Medulla oblongata (tissue), 1 donor: ENCODE measurements at regions not wholly inside any gene's neighbourhood (a gene's known extent, or its start where the extent isn't known, plus 50 kb on each side); places are given as distances from the start of the nearest gene placed in this dataset.

Experiments
- DNase-seq: peaks from one replicate; pipeline ENCODE4 v3.0.0-alpha.2; 2015; ENCODE audit errors: extremely low spot score

DNA sequence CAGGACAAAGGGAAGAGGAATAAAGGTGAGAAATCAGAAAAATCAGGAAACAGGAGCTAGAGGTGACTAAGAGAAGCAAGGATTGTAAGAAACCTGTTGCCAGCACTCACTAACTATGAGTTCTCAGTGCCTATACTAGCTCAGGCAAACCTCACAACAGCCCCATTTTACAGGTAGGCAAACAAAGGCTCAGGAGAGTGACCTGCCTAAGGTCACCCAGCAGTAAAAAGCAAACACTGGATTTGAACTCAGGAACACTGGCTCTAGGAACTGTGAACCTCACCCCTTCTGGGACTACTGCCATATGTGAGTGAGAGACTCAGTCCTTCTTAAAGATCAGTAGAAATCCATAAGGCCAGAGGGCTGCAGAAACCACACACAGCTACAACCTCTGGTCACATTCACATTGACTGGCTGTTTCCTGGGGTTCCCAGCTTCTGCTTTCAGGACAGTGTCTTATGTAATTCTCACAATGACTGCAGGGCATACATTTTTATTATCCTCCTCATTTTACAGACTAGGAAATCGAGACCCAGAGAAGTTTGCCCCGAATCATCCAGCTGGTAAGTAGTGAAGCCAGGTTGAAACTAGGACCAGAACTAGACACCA is 80.7 kb upstream of the MAFB start:
- peak; percentile 63 for DNase-seq

- DNase-seq = peak; percentile 76
Observed at GRCh38 chr20:40770564-40771307, 81.7 kb upstream of the MAFB start.

- DNase-seq = no peak
Observed at GRCh38 chr20:40771308-40771610, 82.2 kb upstream of the MAFB start.

DNA sequence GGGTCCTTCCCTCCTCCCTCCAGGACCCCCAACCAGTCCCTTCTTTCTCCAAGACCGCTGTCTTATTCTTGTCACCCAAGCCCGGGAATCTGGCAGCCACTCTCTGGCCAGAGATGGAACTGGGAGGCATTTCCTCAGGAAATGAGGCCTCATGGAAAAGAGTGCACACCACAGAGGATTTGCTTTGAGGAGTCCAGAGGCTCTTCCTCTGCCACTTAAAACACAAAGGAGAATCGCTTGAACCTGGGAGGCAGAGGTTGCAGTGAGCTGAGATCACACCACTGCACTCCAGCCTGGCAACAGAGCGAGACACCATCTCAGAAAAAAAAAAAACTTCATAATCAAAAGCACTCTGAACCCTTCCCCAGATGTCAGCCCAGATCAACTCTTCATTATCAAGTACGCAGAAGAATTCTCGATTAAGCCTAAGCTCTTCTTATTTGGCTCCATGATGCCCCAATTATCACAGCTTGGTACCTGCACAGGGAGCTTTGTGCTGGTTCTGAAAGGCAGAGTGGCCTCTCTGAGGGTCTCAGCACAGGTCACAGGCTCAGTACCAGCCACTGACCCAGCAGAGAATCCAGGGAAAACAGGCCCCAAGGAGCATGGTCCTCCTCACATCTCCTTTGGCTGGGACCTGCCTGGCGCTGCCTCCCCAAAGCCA is 82.9 kb upstream of the MAFB start:
- DNase-seq = no peak

GRCh38 chr20:40773376-40773775 is 84.3 kb upstream of the MAFB start:
- DNase-seq = no peak

DNA sequence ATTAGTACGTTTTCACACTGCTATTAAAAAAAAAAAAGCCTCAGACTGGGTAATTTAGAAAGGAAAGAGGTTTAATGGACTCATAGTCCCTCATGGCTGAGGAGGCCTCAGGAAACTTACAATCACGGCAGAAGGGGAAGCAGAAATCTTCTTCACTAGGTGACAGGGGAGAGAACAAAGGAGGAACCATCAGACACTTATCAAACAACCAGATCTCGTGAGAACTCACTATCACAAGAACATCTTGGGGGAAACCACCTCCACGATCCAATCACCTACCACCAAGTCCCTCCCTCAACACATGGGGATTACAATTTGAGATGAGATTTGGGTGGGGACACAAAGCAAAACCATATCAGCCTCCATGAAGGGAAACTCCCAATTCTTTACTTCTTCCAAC is 85.2 kb upstream of the MAFB start:
- DNase-seq = no peak

- no peak for DNase-seq
Observed at GRCh38 chr20:40775561-40776146, 86.6 kb upstream of the MAFB start.

DNA sequence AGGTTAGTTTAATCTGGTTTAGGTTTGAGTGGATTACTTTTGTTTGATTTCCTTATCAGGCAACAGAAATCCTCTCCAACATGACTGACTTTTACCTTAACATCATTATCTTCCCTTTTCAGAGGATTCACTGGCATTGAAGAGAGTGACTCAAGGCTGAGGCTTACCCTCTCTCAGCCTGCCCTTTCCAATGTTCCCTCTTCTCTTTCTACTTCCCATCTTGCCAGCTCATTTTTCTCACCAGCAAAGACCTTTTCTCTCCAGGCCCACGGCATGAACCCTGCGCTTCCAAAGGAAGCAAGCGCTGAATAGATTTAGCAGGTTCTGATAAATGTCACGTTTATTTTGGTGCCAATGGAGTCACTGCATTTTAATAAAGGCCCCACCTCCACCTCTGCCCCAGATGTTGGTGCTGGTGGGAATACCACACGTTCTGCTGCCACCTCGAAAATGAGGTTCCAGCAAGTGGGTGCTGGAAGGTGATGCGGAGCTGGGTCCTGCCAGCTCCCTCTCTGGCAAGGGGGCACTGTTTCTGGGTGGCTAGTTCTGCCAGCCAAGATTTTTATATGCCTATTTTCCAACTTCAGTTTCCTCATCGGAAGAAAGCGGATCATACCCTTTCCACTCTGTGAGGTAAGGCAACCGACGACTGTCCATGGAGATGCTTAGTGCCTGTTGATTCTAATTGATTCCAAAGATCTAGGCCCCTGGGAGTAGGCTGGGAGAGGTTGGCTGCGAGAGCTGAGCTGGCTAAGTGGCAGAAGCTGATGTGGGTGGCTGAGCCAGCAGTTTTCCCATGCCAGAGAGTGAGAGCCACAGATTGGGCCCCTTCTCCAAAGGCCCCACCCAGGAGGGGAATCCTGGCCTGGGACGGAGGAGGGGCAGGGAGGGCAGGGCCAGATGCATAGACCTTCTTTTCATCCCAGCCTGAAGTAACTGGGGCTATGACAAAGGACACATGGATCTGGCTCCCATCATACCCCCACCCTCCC is 87.7 kb upstream of the MAFB start:
- DNase-seq = no peak

- no peak for DNase-seq
Observed at GRCh38 chr20:40777653-40778052, 88.6 kb upstream of the MAFB start.

DNA sequence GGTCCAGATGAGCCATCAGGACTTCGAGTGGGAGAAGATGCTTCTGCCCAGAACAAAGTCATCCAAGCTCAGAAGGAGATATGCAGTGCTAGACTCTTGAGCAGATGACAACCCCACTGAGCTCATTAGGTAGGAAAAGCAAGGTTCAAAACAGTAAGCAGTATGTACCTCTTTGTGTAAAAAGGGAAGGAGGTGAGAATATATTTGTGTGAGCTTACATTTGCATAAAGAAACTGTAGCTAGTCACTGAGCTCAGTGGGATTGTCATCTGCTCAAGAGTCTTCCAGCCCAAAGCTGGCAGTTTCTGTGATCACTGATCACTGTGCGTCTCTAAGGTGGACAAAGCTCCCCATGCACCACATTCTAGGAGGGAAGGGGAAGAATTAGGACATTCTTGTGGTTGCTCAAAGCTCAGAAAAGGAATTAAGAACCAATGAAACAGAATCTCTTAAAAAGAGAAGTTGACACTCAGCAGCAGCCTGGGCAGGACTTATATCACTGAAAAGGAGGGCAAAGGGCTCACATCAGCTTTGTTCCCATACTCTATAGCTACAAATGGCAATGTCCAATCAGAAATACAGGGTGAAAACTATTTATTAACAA is 90.0 kb upstream of the MAFB start:
- peak; percentile 50 for DNase-seq

- DNase-seq = no peak
Observed at GRCh38 chr20:40781327-40782042, 92.4 kb upstream of the MAFB start.

- DNase-seq = no peak
Observed at GRCh38 chr20:40782043-40782368, 93.0 kb upstream of the MAFB start.

DNA sequence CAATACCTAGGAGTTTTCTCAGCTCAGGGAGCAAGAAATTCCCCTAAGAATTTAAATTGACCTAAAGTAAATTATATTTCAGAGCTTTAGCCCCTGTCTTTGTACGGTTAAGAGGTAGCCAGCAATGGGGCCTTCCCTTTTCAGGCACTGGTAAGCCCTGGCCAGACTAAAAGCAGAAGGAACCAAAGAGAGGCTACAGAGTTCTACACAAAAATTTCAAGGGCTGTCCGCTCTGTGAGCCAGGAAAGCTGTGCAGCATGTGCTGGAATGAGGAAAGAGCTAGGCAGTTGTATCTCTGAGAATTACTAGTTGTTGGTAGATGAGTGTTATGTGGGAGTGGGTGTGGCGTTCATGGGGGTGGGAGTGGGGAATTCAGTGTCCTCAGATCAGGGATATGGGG is 96.3 kb upstream of the MAFB start:
- no peak for DNase-seq

DNA sequence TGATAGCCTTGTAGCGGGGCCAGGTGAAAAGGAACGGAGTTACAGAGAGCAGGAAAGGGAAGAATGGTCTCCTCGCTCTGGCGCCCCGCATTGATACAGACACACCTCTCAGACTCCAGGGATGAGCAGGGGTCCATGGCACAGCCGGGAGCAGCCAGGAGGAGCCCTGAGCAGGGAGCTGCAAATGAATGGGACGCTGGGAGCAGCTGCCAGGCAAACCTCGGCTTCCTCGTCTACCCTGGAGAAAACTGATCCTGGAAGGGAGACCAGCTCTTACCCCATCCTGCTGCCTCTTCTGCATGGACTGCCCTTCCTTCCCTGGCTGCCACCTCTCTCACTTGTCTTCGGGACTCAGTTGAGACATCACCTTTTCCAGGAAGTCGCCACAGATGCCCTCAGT is 97.3 kb upstream of the MAFB start:
- no peak for DNase-seq

- no peak for DNase-seq
Observed at GRCh38 chr20:40787941-40788340, 98.9 kb upstream of the MAFB start.

- DNase-seq = no peak
Observed at GRCh38 chr20:40797425-40797824, 108.4 kb upstream of the MAFB start.

GRCh38 chr20:40798066-40798465 is 109.0 kb upstream of the MAFB start:
- DNase-seq = no peak

- no peak for DNase-seq
Observed at GRCh38 chr20:40802886-40803285, 113.8 kb upstream of the MAFB start.

DNA sequence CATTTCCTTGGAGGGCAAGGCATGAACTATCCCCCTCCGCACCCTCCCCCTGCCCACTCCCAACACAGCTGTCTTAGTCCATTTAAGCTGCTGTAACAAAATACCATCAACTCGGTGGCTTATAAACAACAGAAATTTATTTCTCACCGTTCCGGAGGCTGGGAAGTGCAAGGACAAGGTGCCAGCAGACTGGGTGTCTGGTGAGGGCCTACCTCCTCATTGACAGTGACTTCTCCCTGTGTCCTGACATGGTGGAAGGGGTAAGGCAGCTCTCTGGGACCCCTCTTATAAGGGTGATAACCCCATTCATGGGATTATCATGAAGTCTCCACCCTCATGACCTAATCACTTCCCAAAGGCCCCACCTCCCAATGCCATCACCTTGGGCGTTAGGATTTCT is 114.3 kb upstream of the MAFB start:
- no peak for DNase-seq

GRCh38 chr20:40805592-40805991 is 116.6 kb upstream of the MAFB start:
- no peak for DNase-seq
